NCI-H2107 treated with DMSO at 0.1 percent for 48 hours (cell line): ENCODE measurements at regions not wholly inside any gene's neighbourhood (a gene's known extent, or its start where the extent isn't known, plus 50 kb on each side); places are given as distances from the start of the nearest gene placed in this dataset.

ENCODE experiments used
- DNase-seq: peaks from one replicate; lab custom pipeline; 2025; ENCODE audit not compliant: unreplicated experiment; lab: John Stamatoyannopoulos, UW

DNA sequence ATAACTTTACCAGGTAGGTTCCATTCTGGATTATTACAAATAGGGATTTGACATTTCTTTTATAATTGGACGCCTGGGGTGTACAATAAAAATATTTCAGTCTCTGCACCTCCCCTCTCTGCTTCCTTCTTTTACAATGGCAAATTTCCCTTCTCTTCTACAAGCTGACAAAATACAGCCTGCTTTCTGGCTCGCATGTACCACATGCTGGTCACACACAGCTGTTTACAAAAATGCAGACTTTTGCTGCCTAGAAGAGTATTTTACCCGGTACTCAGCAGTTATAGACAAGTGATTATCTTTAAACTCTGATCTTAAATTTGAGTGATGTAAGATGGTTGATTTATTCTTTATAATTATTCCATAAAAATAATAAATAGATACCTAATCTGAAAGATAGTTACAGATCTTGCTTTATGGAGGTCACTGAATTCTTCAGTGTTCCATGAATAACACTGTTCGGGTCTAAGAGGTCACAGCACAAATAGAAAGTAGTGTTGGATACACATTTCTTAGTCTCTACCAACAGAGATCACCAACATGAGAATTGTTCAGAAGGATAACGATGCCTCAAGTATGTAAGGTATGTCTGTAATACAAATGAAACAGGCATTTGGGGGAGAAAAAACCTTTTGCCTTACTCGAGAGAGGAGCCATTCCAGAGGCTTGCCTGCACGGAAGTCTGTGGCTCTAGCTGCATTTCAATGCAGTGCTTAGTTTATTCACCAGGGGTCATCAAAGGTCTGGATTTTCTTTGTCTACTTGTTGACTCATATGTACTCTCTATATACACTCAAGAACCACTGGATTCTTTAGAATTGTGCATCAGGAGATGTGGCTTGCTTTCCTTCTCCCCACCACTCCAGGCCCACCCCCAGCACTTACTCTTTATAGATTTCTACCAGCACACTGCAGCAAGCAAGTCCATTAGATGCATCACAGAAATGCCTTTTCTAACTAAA is 206.6 kb upstream of the RFX3 start:
- DNase-seq = peak; percentile 76

DNA sequence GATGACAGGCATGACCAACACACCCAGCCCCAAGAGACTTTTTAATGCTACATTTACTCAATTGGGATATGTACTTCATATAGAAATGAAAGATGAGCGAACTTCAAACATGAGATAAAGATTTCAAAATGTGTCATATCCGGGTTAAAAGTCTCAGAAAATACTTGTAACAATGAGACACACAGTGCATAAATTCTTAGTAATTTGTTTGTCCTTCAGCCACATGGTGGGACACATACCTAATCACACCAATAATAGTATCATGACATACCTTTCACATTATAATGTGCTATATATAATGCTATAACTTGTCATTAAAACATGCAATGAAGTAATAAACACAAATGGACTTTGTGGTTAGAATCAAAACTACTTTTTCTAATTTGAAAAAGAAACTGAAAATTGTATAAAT is 204.7 kb upstream of the RFX3 start:
- DNase-seq = no peak

DNA sequence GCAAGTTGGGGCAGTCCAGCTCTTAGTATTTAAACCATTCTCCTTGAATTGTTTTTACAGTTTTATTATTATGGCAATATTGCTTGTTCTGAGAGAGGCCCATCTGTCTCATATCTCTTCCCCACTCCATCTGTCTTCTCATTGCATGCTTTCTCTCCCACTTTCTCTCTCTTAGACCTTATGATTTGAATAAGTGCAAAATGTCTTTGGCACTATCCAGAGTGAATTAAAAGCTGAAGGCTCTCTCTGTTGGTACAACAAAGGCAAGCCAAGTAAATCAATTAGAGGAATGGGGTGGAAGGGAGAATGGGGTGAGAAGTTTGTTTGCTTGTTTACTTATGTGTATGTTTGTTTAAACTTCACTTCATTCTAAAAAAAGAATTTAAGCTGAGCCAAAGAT is 195.3 kb upstream of the RFX3 start:
- no peak for DNase-seq

DNA sequence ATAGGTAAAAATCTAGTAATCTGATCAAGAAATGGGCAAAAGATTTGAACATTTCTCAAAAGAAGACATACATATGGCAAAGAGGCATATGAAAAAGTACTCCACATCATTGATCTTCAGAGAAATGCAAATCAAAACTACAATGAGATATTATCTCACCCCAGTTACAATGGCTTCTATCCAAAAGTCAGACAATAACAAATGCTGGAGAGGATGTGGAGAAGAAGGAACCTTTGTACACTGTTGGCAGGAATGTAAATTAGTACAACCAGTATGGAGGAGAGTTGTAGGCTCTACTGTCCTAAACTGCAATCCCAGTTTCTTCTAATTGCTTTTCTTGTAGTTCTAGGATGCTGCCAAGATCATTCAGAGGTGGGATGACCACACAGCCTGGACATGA is 193.5 kb upstream of the RFX3 start:
- no peak for DNase-seq

DNA sequence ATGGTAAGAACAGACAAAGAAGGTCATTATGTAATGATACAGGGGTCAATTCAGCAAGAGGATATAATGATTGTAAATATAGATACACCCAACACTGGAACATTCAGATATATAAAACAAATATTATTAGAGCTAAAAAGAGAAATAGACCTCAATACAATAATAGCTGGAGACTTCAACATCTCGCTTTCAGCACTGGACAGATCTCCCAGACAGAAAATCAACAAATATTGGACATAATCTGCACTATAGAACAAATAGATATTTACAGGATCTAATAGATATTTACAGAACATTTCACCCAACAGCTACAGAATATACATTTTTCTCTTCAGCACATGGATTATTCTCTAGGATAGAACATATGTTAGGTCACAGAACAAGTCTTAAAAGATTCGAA is 190.6 kb upstream of the RFX3 start:
- no peak for DNase-seq

DNA sequence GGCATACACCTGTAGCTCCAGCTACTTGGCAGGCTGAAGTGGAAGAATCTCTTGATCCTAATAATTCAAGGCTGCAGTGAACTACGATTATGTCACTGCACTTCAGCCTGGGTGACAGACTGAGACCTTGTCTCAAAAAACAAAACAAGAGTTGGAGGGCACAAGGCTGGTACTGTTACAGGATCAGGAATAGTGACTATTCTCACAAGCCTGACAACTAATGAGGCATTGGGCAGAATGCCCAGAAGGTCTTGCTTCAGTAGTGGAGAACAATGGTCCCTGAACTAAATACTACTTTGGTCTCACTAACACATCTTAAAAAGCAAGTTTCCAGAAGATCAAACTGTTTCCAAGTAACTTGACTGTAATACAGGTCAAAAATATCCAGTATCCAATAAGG is 182.9 kb upstream of the RFX3 start:
- peak; percentile 84 for DNase-seq

DNA sequence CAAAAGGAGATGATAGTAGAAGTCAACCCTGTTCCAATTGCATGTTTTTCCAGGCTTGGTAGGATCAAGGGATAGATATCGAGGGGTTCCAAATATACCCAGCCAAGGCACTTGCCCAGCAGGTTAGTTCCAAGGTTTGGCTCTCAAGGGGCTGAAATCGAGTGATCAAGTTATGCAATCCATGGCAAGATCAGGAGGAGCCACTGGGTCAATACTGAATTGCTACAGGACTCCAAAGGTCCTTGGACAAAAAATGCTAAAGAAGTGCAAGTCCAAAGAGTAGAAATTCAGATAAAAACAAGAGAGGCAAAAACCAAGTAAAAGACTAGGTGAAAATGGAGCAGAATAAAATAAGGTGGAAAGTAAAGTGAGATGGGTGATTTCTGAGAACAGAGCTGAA is 179.1 kb upstream of the RFX3 start:
- DNase-seq = no peak

DNA sequence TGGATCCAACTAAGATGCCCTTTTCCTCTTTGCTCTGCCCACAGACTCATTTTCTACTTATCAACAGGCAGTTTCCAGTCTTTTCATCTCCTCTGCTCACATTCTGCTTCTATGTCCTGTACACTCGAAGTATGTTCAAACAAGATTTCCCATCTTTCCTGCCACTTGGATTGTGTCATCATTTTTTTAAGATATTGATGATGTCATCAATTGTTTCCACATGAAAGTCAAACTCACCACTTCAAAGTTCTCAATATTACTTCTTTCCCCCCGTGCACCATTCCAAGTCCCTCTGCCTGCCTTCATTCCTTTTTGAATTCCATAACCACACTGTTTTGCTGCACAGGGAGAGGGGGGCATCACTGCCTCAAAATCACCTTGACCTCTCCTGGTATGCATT is 175.0 kb upstream of the RFX3 start:
- DNase-seq = no peak

DNA sequence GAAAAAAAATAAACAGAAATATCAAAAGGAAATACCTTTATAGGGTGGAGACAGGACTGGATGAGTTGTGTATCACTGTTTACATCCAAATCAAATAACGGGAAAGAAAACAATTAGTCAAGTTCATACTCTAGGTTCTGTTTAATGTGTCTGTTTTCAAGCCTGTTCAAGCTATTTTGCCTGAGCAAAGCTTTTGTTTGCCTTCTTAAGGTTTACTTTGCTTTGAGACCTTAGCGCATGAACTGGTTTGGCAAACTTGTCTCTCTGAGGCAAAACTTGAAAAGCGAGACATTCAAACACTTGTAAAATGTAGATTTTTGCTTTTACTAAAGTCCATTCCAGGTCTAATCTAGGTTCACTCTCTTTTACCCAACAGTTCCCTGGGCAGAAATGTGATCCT is 174.1 kb upstream of the RFX3 start:
- DNase-seq = no peak

DNA sequence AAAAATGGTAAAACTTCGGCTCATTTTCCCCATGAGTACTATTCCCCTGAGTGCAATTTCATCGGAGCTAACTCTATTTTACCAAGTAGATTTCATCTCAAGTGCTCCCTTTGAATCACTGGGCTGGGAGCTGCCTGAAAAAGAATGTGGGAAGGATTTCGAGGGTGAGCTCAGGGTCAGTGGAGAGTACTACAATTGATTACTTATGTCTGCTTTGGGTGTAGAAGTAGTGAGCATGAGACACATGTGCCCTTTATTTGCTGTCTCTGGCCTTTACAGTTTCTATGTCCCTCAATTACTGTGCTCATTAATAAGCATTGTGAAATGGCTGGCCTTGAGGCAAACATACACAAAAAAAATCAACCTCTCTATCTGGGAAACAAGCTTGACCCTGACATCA is 172.7 kb upstream of the RFX3 start:
- DNase-seq = peak; percentile 62

DNA sequence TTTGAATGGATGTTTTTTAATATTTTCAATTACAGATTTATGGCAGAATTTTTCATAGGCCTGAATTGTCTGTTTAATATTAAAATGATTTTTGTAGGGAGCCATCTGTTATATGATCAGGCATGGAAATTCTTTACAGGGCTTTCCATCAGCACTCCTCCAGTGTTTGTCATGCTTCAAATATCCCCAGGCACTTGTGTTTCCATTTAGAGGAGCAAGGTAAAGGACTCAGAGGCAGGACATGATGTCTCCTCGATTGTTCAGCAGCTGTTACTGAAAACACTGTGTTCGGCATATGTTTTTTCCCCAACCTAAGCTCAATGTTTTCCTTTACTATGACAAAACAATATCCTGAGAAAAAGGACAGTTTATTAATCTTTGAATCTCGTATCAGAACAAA is 172.3 kb upstream of the RFX3 start:
- peak; percentile 71 for DNase-seq

DNA sequence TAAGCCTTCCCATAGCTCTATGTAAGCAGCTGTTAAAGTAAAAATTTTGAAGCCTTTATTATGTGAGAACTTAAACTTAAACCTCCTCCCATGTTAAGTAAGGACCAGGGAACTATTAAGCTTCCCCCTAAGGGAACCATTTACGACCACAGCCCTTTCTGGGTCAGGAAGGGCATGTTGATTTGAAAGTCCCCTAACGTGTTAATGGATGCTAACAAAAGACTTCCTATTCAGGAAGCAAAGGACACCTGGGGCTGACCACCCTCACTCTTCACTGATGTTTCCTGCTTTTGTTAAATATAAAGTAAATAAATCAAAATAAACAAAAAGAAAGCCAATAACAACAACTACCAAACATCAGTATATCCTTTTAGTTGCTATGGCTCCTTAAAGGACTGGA is 170.6 kb upstream of the RFX3 start:
- DNase-seq = no peak

DNA sequence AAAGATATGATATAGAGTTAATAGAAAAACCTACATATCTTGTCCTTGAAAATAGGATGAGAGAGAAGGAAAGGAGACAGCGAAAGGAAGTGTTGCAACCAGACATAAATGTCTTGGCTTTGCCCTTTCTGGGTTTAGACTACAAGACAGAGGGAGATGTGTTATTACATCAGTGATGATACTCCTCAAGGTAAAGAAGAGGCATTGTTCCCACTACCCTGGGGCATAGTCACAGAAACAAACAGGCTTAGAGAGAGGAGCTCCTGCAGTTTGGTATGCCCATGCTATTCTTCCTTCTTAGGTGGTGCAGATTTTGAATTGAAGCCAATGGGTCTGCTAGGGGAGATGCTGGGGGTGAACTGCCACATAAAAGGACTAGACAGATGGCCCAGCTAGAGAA is 166.8 kb upstream of the RFX3 start:
- no peak for DNase-seq

DNA sequence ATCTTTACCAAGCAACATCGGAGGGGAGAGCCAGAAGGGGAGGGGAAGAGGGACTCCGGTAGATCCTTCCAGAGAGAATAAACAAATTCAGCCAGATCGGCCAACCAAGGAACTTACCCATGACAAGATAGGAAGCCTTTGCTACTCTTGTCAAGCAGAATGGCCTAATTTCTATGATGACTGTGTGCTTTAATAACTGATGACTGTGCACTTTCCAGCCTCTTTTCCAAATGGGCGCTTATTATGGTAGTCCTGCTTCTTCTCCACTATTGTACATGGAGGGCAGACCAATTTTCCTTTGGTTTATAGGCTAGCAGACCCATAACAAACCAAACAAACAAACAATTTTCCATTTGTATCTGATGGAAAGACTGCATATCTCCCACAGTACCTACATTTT is 163.8 kb upstream of the RFX3 start:
- DNase-seq = no peak

DNA sequence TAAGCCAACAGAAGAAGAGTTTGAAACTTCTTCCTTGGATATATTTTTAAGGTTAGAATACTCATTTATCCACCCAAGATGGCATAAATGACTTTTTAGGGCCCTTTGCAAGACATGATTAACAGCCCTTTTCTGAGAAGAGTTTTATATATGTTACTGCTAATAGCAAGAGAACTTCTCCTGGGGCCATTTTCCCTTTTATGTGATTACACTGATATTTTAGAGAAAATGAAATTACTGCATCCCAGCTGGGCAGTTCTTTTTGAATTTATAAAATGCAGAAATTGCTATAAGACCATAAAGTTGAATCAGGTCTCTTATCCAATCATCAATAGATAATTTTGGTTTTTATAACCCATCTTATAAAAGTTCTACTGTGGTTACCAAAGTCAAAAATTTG is 161.3 kb upstream of the RFX3 start:
- no peak for DNase-seq

DNA sequence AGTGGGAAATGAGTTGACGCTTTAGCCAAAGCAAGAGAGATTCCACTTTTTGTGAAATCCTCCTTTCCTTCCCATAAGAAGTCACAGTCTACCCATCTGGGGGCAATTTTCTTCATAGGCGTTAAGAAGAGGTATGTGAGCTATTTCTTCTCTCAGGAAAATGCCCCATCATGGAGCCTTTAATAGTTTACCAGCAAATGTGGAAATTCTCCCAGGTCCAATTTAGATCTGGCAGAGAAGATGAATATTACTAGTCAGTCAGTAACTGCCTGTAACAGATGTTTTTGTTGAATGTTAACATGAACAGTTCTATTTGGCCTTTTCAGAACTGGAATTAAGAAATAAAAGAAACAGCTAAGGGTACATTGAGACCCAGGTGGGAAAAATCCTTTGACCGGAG is 156.4 kb upstream of the RFX3 start:
- no peak for DNase-seq

DNA sequence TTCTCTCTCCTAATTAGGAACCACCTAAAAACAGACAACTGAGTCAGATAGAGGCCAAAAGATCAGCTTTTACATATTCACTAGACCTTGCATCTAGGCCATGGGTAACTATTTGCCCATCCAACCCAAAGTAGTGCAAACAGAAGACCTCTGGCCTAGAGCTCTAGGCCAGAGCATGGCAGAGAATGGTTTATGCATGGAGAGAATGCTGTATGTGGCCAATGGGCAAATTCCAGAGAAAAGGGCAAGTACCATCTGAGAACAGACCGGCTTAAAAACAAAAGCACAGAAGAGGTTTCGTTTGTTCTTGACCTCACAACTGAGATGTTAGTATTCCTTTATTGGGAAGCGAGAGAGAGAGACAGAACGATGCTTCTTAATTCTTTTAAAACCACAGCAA is 151.7 kb upstream of the RFX3 start:
- DNase-seq = no peak

DNA sequence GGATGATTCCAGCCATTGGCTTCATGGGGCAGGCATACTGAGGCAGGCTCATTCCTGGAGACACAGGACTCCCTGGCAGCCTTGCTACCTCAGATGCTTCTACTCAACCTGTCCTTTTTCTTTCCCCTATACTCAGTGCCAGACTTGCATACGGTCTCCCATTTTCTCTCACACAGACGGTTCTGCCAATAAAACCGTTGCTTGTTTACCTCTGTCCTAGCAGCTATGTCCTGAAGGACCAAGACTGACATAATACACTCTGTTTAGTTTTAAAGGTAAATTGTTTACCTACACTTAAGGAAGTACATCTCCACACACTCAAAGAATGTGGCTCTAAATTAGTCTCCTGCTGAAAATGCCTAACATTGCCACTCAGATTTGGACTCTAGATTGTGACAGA is 151.0 kb upstream of the RFX3 start:
- no peak for DNase-seq

DNA sequence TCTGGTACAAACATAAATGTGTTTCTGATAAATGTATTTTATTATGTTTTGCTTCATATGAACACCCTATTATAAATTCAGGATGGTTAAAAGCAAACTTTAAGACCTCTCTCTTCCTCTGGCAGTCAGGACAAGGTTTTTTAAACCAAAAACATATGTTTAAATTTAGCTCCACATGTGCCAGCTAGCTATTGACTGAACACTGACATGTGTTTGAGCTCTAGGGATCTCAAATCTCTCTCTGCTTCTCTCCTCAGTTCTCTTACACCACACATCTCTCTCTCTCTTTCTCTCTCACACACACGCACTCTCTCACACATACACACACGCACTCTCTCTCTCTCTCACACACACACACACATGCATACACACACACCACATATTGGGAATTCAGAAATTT is 150.1 kb upstream of the RFX3 start:
- no peak for DNase-seq

DNA sequence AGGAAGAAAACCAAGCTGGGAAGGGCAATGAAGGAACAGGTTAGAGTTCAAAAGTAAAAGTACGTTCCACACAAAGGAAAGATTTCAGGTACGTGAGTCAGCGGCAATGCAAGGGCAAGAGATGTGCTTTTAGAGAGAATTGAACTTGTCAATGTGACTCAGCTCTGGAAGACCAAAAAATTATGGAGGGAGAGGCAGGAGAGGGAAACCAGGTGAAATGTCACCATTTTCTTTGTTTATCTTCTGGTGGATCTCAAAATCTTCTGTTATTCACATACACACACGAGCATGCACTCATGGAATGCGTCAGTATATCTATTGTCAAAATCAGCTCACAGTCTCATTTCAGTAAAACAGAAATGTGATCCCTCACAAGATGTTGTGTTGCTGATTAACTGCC is 148.8 kb upstream of the RFX3 start:
- no peak for DNase-seq

DNA sequence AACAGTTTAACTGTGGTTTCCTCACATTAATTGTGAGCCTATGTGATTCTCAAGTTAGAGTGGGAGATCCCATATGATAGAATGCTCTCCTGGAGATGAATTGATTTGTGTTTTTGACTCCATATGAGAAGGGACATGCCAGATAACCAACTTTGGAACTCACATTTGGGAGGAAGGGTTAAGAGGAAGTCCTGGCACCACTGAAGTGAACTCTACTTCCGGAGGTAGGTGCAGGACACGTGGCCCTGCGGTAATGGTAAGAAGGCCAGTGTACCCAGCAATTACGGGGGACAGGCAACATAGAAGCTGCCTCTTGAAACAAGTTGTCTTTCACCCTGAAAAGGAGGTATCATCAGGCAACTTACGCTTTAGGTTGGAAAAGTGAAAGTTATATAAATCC is 146.6 kb upstream of the RFX3 start:
- no peak for DNase-seq

DNA sequence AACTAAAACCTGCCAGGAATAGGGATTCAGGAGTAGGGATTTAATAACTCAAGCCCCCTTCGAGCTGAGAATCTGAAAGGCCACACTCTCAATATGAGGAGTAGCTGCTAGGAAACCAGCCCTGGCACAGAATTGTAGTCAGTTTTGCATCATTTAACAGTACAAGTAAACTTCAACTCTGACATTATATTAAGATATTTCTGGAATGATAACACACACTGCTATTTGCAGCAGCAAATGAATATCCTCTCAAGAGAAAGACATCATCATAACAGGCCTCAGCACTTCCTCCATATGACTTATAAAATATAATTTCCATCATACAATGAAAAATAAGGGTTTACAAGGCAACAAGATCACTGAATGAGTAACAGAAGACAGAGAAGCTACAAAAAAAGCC is 138.2 kb upstream of the RFX3 start:
- no peak for DNase-seq

DNA sequence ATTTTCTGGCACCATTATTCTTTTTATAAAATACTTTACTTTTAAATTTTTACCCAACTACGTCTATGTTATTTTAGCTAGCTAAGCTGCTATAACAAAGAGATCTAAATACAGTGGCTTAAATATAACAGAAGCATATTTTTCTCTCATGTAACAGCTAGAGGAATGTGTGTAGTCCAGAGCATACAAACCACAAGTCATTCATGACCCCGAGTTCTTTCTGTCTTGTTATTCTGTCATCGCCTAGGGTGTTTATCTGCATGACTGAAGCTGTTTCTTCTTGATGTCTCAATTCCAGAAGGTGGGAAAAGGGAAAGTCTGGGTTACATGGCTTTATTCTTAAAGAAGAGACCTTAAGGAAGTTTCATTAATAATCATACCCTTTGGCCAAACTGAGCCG is 136.9 kb upstream of the RFX3 start:
- DNase-seq = no peak
